Memory B cell (primary cell): ENCODE measurements at regions not wholly inside any gene's neighbourhood (a gene's known extent, or its start where the extent isn't known, plus 50 kb on each side); places are given as distances from the start of the nearest gene placed in this dataset.
"Not testable (repeated sequence)": the region's sequence is repeated elsewhere in the genome, so short reads cannot be mapped to it uniquely, and the experiment has no call there.

Experiments
- ATAC-seq: fragments of 150-1000 bp; cut with Tn5 transposase; 2 replicates; pipeline ENCODE4 v1.10.0; 2021; ENCODE audit warnings: low read depth, mild to moderate bottlenecking, moderate library complexity
- DNase-seq, 2 donors: peaks; one replicate each; pipeline ENCODE4 v3.0.0; 2022; ENCODE audit warnings: low spot score in 2 of 2
- H3K27ac Mint-ChIP-seq: one replicate; pipeline ENCODE4 v1.8.0; 2022; ENCODE audit warnings: mild to moderate bottlenecking, moderate library complexity, mixed read lengths
- H3K27me3 Mint-ChIP-seq: one replicate; pipeline ENCODE4 v1.8.0; 2022; ENCODE audit warnings: mixed read lengths
- H3K36me3 Mint-ChIP-seq: one replicate; pipeline ENCODE4 v1.8.0; 2022; ENCODE audit warnings: mild to moderate bottlenecking, mixed read lengths
- H3K4me1 Mint-ChIP-seq: one replicate; pipeline ENCODE4 v1.8.0; 2022; ENCODE audit warnings: mixed read lengths
- H3K4me3 Mint-ChIP-seq: one replicate; pipeline ENCODE4 v1.8.0; 2022; ENCODE audit warnings: mild to moderate bottlenecking, moderate library complexity, mixed read lengths
- H3K9me3 Mint-ChIP-seq: one replicate; pipeline ENCODE4 v1.8.0; 2022; ENCODE audit warnings: mixed read lengths

- H3K27ac Mint-ChIP-seq, DNase-seq, ATAC-seq, H3K27me3 Mint-ChIP-seq, H3K9me3 Mint-ChIP-seq, H3K36me3 Mint-ChIP-seq, H3K4me1 Mint-ChIP-seq, H3K4me3 Mint-ChIP-seq: not testable (repeated sequence)
These were observed 184.9 kb downstream of the ZNF92 start for GRCh38 chr7:65558584-65558983.

- not testable (repeated sequence) for H3K27me3 Mint-ChIP-seq, ATAC-seq, H3K27ac Mint-ChIP-seq, H3K4me1 Mint-ChIP-seq, H3K9me3 Mint-ChIP-seq, H3K4me3 Mint-ChIP-seq, H3K36me3 Mint-ChIP-seq, DNase-seq
These were observed 188.2 kb downstream of the ZNF92 start for GRCh38 chr7:65561786-65562372.

GRCh38 chr7:65562522-65562921, 188.9 kb downstream of the ZNF92 start:
- H3K27ac Mint-ChIP-seq, H3K4me1 Mint-ChIP-seq, H3K9me3 Mint-ChIP-seq, H3K36me3 Mint-ChIP-seq, H3K27me3 Mint-ChIP-seq, H3K4me3 Mint-ChIP-seq: not testable (repeated sequence)
- DNase-seq (peak in 1 of 2 donors; percentile 26), ATAC-seq (peak; percentile 93)

- not testable (repeated sequence) for H3K27me3 Mint-ChIP-seq, H3K27ac Mint-ChIP-seq, DNase-seq, H3K9me3 Mint-ChIP-seq, H3K36me3 Mint-ChIP-seq, H3K4me1 Mint-ChIP-seq, ATAC-seq, H3K4me3 Mint-ChIP-seq
These were observed 189.7 kb downstream of the ZNF92 start for GRCh38 chr7:65563333-65563732.

GRCh38 chr7:65568226-65568625, 194.6 kb downstream of the ZNF92 start:
- ATAC-seq, H3K9me3 Mint-ChIP-seq, H3K36me3 Mint-ChIP-seq, H3K27ac Mint-ChIP-seq, DNase-seq, H3K4me1 Mint-ChIP-seq, H3K27me3 Mint-ChIP-seq, H3K4me3 Mint-ChIP-seq: not testable (repeated sequence)

- not testable (repeated sequence) for H3K9me3 Mint-ChIP-seq, H3K36me3 Mint-ChIP-seq, H3K4me3 Mint-ChIP-seq, H3K4me1 Mint-ChIP-seq, ATAC-seq, H3K27me3 Mint-ChIP-seq, H3K27ac Mint-ChIP-seq, DNase-seq
These were observed 197.3 kb downstream of the ZNF92 start for GRCh38 chr7:65570990-65571389.

GRCh38 chr7:65572581-65572980, 198.9 kb downstream of the ZNF92 start:
- not testable (repeated sequence) for ATAC-seq, H3K36me3 Mint-ChIP-seq, H3K4me1 Mint-ChIP-seq, H3K27me3 Mint-ChIP-seq, H3K4me3 Mint-ChIP-seq, DNase-seq, H3K27ac Mint-ChIP-seq, H3K9me3 Mint-ChIP-seq

GRCh38 chr7:65576370-65576769, 202.7 kb downstream of the ZNF92 start:
- H3K9me3 Mint-ChIP-seq, ATAC-seq, H3K36me3 Mint-ChIP-seq, H3K4me3 Mint-ChIP-seq, H3K27ac Mint-ChIP-seq, DNase-seq, H3K27me3 Mint-ChIP-seq, H3K4me1 Mint-ChIP-seq: not testable (repeated sequence)

GRCh38 chr7:65582518-65583119, 209.0 kb downstream of the ZNF92 start:
- H3K4me1 Mint-ChIP-seq, H3K36me3 Mint-ChIP-seq, H3K27me3 Mint-ChIP-seq, H3K9me3 Mint-ChIP-seq, ATAC-seq, DNase-seq, H3K27ac Mint-ChIP-seq, H3K4me3 Mint-ChIP-seq: not testable (repeated sequence)

- H3K36me3 Mint-ChIP-seq, H3K9me3 Mint-ChIP-seq, ATAC-seq: not testable (repeated sequence)
These were observed 228.8 kb downstream of the ZNF92 start for GRCh38 chr7:65602495-65602894.

GRCh38 chr7:65609131-65609530, 235.5 kb downstream of the ZNF92 start:
- Mint-ChIP-seq H3K9me3 (no peaks in the 10 kb centered on the region), H3K27ac (no peak overlapping the region), H3K4me3 (no peak overlapping the region), H3K36me3 (no peaks in the 10 kb centered on the region), H3K27me3 (peaks cover 20% of the 10 kb centered on the region), H3K4me1 (peaks cover 3% of the 10 kb centered on the region)
- DNase-seq (no peak), ATAC-seq (no peak)

More at GRCh38 chr7:65602495-65602894, 228.8 kb downstream of the ZNF92 start:
- not testable (repeated sequence) for DNase-seq, H3K27ac Mint-ChIP-seq, H3K4me3 Mint-ChIP-seq, H3K4me1 Mint-ChIP-seq
- peaks cover 19% of the 10 kb centered on the region for H3K27me3 Mint-ChIP-seq

GRCh38 chr7:65613644-65614289, 240.1 kb downstream of the ZNF92 start:
- not testable (repeated sequence) for H3K36me3 Mint-ChIP-seq, DNase-seq, H3K27ac Mint-ChIP-seq, H3K9me3 Mint-ChIP-seq, H3K4me1 Mint-ChIP-seq, ATAC-seq, H3K4me3 Mint-ChIP-seq
- H3K27me3 Mint-ChIP-seq = peaks cover 19% of the 10 kb centered on the region

GRCh38 chr7:65616111-65616510, 242.5 kb downstream of the ZNF92 start:
- H3K4me1 Mint-ChIP-seq, H3K27ac Mint-ChIP-seq, H3K4me3 Mint-ChIP-seq, ATAC-seq, H3K36me3 Mint-ChIP-seq, H3K9me3 Mint-ChIP-seq, DNase-seq: not testable (repeated sequence)
- peaks cover 14% of the 10 kb centered on the region for H3K27me3 Mint-ChIP-seq

GRCh38 chr7:65620216-65620615, 246.6 kb downstream of the ZNF92 start:
- H3K27me3 Mint-ChIP-seq = peaks cover 14% of the 10 kb centered on the region
- not testable (repeated sequence) for H3K4me3 Mint-ChIP-seq, H3K27ac Mint-ChIP-seq, H3K36me3 Mint-ChIP-seq, H3K4me1 Mint-ChIP-seq, DNase-seq, H3K9me3 Mint-ChIP-seq, ATAC-seq
